SU-DHL-6 (cell line): ENCODE measurements at regions not wholly inside any gene's neighbourhood (a gene's known extent, or its start where the extent isn't known, plus 50 kb on each side); places are given as distances from the start of the nearest gene placed in this dataset.

Source experiments
- H2AFZ ChIP-seq: fragments of 200-600 bp; sonication (generic); 2 replicates; pipeline ENCODE4 v1.6.1; 2014; ENCODE audit warnings: low read depth, mild to moderate bottlenecking, moderate library complexity, mixed read lengths, antibody characterized with exemption, low read length; ENCODE audit not compliant: severe bottlenecking
- H3F3A ChIP-seq: fragments of 200-600 bp; shearing (Covaris generic); 2 replicates; pipeline ENCODE4 v1.6.0; 2016; ENCODE audit warnings: antibody characterized with exemption, mild to moderate bottlenecking; ENCODE audit not compliant: insufficient read depth
- H3K27ac ChIP-seq: fragments of 200-600 bp; sonication (generic); 2 replicates; pipeline ENCODE4 v1.5.1; 2016; ENCODE audit warnings: low read depth, mild to moderate bottlenecking, low read length, moderate library complexity, mixed read lengths
- H3K27me3 ChIP-seq: fragments of 200-600 bp; sonication (generic), shearing (Covaris generic); 2 replicates; pipeline ENCODE4 v1.6.0; 2014; ENCODE audit warnings: mild to moderate bottlenecking, low read length
- H3K36me3 ChIP-seq: fragments of 200-600 bp; sonication (generic); 2 replicates; pipeline ENCODE4 v1.6.1; 2014; ENCODE audit warnings: mild to moderate bottlenecking, low read length, mixed read lengths
- H3K4me2 ChIP-seq: fragments of 300-600, 200-600 bp; shearing (Covaris generic), sonication (generic); 2 replicates; pipeline ENCODE4 v1.6.0; 2014; ENCODE audit warnings: low read length, low read depth, mild to moderate bottlenecking; ENCODE audit not compliant: poor library complexity, severe bottlenecking
- H3K4me3 ChIP-seq: fragments of 200-600 bp; sonication (generic); 2 replicates; pipeline ENCODE4 v1.5.1; 2014; ENCODE audit warnings: antibody characterized with exemption, low read length, mild to moderate bottlenecking, mixed read lengths; ENCODE audit not compliant: insufficient read depth, poor library complexity, severe bottlenecking
- H3K79me2 ChIP-seq: fragments of 200-600 bp; sonication (generic); 2 replicates; pipeline ENCODE4 v1.6.1; 2014; ENCODE audit warnings: mild to moderate bottlenecking, low read length, moderate library complexity; ENCODE audit not compliant: insufficient read depth
- H3K9ac ChIP-seq: fragments of 200-600 bp; sonication (generic); 2 replicates; pipeline ENCODE4 v1.7.0; 2014; ENCODE audit warnings: mild to moderate bottlenecking, low read length
- H3K9me2 ChIP-seq: fragments of 200-600 bp; sonication (generic); replicated peaks from 2 replicates; pipeline ENCODE4 v1.6.1; 2014; ENCODE audit warnings: low read length; ENCODE audit not compliant: insufficient read depth
- H3K9me3 ChIP-seq: fragments of 200-600 bp; sonication (generic); 2 replicates; pipeline ENCODE4 v1.6.1; 2014; ENCODE audit warnings: low read length, mixed read lengths; ENCODE audit not compliant: insufficient read depth
- H4K20me1 ChIP-seq: fragments of 200-600 bp; sonication (generic); 2 replicates; pipeline ENCODE4 v1.6.1; 2014; ENCODE audit warnings: low read depth, mild to moderate bottlenecking, antibody characterized with exemption, low read length, moderate library complexity, mixed read lengths
- CTCF ChIP-seq: fragments of 200-600 bp; sonication (generic); IDR thresholded peaks from one replicate; pipeline ENCODE4 v1.5.1; 2017; ENCODE audit warnings: antibody characterized with exemption, mild to moderate bottlenecking, low read length, moderate library complexity; ENCODE audit not compliant: insufficient read depth, poor library complexity, severe bottlenecking
- EZH2phosphoT487 ChIP-seq: fragments of 200-600 bp; sonication (generic), shearing (Covaris generic); conservative IDR thresholded peaks from 2 replicates; pipeline ENCODE4 v1.6.1; 2018; ENCODE audit warnings: mild to moderate bottlenecking, antibody characterized with exemption, low read length, moderate library complexity, mixed read lengths

GRCh38 chr6:86535100-86535499 lies 402.2 kb upstream of the HTR1E start:
- no peaks in the 10 kb centered on the region for H4K20me1 ChIP-seq
- H3K9ac ChIP-seq: no peak overlapping the region
- H3K4me2 ChIP-seq: no peak overlapping the region
- H3K9me2 ChIP-seq: no peaks in the 10 kb centered on the region
- no peaks in the 10 kb centered on the region for H3K36me3 ChIP-seq
- TF ChIP-seq EZH2phosphoT487 (no peak), CTCF (no peak)
- H3K79me2 ChIP-seq: no peaks in the 10 kb centered on the region
- H3K27me3 ChIP-seq: no peaks in the 10 kb centered on the region
- no peaks in the 10 kb centered on the region for H3K9me3 ChIP-seq
- no peak overlapping the region for H3K27ac ChIP-seq
- no peak overlapping the region for H2AFZ ChIP-seq
- H3F3A ChIP-seq: no peaks in the 10 kb centered on the region
- H3K4me3 ChIP-seq: no peak overlapping the region

DNA sequence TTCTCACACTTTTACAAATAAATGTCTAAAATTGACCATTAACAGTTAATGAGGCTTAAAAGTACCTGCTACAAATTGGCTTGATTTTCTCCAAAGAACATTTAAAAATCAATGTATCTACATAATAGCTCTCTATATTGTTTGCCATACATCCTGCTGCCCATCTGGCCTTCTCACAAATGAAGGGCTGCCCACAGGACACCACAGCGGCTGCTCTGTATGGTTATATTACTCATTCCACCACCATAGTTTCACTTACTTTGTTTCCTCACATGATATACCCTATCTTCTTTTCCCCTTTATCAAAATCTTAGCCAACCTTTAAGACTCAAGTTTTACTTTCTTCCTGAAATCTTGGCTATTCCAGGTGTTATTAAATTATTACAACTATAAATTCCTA lies 407.7 kb upstream of the HTR1E start:
- no peak overlapping the region for H3K9ac ChIP-seq
- no peaks in the 10 kb centered on the region for H3K36me3 ChIP-seq
- no peak overlapping the region for H3K4me2 ChIP-seq
- TF ChIP-seq CTCF (no peak), EZH2phosphoT487 (no peak)
- no peak overlapping the region for H3K27ac ChIP-seq
- H3K27me3 ChIP-seq: no peaks in the 10 kb centered on the region
- H4K20me1 ChIP-seq: no peaks in the 10 kb centered on the region
- no peak overlapping the region for H3K4me3 ChIP-seq
- H3F3A ChIP-seq: no peaks in the 10 kb centered on the region
- no peaks in the 10 kb centered on the region for H3K9me2 ChIP-seq
- H2AFZ ChIP-seq: no peak overlapping the region
- no peaks in the 10 kb centered on the region for H3K9me3 ChIP-seq
- no peaks in the 10 kb centered on the region for H3K79me2 ChIP-seq

DNA sequence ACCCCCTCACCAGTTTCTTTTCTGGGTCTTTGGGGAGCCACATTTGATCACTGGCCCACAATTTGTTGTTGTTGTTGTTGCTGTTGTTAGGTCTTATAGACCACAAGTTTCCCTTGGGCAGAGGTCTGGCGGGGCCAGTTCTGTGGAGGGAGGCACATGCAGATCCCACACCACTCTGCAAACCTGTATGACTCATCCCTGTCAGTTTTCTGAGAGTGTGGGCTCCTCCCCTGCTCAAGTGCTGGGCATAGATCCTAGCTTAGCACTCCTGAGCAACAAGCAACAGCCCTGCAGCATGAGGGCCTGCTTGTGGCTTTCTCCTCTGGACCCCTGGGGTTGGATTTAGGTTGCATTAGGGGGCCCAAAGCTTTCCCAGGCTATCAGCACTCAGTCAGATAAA lies 411.1 kb upstream of the HTR1E start:
- Histone ChIP-seq H3K9me3 (no peaks in the 10 kb centered on the region), H3K9me2 (no peaks in the 10 kb centered on the region), H2AFZ (no peak overlapping the region), H3K4me2 (no peak overlapping the region), H3K79me2 (no peaks in the 10 kb centered on the region), H3K36me3 (no peaks in the 10 kb centered on the region), H3K9ac (no peak overlapping the region), H3K27me3 (no peaks in the 10 kb centered on the region), H3K4me3 (no peak overlapping the region), H3F3A (no peaks in the 10 kb centered on the region), H4K20me1 (no peaks in the 10 kb centered on the region), H3K27ac (no peak overlapping the region)
- no peak for TF ChIP-seq CTCF
- TF ChIP-seq EZH2phosphoT487: no peak

DNA sequence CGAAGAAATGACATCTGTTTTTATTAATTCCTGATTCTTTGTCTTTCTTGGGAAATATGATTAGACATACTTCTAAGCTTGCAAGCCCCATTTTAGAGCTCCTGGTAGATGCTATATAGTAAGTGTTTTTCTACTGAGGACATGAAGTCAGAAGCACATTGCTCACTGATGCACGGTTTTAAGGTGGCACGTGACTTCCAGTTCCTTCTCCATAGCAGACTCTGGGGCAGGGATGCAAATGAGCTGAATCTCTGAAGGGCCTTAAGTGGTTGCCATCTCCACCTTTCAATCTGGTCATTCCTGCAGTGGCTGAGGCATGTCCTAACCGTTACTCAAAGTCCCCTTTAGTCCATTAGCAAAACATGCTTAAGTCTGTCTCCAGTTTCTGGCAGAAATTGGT lies 421.2 kb upstream of the HTR1E start:
- Histone ChIP-seq H3K79me2 (no peaks in the 10 kb centered on the region), H4K20me1 (no peaks in the 10 kb centered on the region), H3K4me2 (no peak overlapping the region), H3K27ac (no peak overlapping the region), H3F3A (no peaks in the 10 kb centered on the region), H3K9ac (no peak overlapping the region), H3K27me3 (no peaks in the 10 kb centered on the region), H3K9me2 (no peaks in the 10 kb centered on the region), H2AFZ (no peak overlapping the region), H3K4me3 (no peak overlapping the region), H3K9me3 (no peaks in the 10 kb centered on the region), H3K36me3 (no peaks in the 10 kb centered on the region)
- TF ChIP-seq EZH2phosphoT487 (no peak), CTCF (no peak)
